ENCODE measurements at regions not wholly inside any gene's neighbourhood (a gene's known extent, or its start where the extent isn't known, plus 50 kb on each side); places are given as distances from the start of the nearest gene placed in this dataset.

DNA sequence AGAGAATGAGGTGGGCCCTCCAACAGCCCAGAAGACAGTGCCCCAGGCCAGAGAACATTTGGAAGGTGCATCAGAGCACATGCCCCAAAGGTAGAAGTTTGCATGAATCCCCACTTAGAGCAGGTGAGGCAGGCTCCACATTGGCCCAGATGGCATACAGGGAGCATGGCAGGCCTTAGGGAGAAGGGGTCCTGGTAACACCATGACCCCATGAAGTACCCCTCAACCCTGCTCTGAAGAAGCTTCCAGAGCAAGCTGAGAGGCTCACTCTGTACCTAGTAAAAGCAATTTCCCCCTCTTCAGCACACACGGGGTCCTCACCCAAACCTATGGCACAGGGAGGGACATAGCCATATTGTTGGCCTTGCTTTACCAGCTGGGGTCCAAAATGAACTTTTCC is 162.6 kb downstream of the BUB3 start:
- TF ChIP-seq CTCF (IDR thresholded peaks at IDR 0.05), result no peak
- no peak for DNase-seq

DNA sequence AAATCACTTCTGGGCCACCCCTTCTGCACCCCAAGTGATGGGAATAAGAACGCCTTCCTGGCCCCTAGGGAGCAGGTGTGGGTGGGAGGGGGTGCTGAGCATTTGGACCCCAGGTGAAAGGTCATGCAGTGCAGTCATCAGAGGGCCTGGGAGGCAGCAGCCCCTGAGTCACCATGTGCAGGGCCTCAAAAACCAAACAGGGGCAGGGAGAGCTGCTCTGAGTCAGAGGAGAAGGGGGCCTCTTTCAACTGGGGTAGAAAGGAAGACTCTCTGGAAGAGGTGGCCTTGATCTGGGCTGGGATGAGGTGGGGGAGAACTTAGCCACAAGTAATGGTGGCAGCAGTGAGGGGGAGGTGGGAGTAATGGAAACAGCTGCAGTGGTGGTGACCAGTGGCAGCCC is 164.3 kb downstream of the BUB3 start:
- intact Hi-C loops (cut with DNase I; ENCODE audit: low total_unique reads), result no loop called here
- Histone ChIP-seq H3K36me3 (no peaks in the 10 kb centered on the region), H3K4me3 (no peak overlapping the region), H3K27ac (no peak overlapping the region), H3K9me3 (no peaks in the 10 kb centered on the region), H3K27me3 (no peaks in the 10 kb centered on the region), H3K4me1 (peaks cover 0 to 9% (median 0%) of the 10 kb centered on the region in 4 donors)
- TF ChIP-seq CTCF (IDR thresholded peaks at IDR 0.05), result no peak
- no peak for DNase-seq

More for the DNA sequence above, 162.6 kb downstream of the BUB3 start:
- H3K4me3 ChIP-seq, result no peak overlapping the region
- H3K27ac ChIP-seq, result no peak overlapping the region
- intact Hi-C loops (cut with DNase I; ENCODE audit: low total_unique reads), result no loop called here
- H3K9me3 ChIP-seq, result no peaks in the 10 kb centered on the region
- no peaks in the 10 kb centered on the region for H3K36me3 ChIP-seq
- H3K27me3 ChIP-seq, result no peaks in the 10 kb centered on the region
- peaks cover 0 to 9% (median 0%) of the 10 kb centered on the region in 4 donors for H3K4me1 ChIP-seq

DNA sequence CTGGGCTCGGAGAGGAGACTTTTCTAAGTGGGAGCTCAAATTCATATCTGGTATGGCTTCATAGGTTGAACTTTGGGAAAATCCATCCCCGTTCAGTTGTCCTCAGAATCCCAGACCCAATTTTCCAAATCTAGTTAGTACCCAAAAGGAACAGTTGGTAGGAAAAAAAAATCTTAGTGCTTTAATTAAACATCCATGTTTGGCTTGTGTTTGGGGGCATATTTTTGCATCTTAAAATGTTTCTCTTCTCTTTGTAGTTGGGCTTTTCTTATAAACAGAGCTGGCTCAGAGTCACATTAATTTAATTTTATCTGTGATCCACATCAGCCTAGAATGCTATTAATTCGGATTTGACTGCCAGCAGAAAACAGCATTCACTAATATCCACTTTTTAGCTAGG is 165.9 kb downstream of the BUB3 start:
- no peak for TF ChIP-seq CTCF (IDR thresholded peaks at IDR 0.05)
- H3K4me3 ChIP-seq, result no peak overlapping the region
- H3K9me3 ChIP-seq, result no peaks in the 10 kb centered on the region
- no peak overlapping the region for H3K27ac ChIP-seq
- H3K36me3 ChIP-seq, result no peaks in the 10 kb centered on the region
- H3K4me1 ChIP-seq, result peaks cover 0 to 6% (median 0%) of the 10 kb centered on the region in 4 donors
- intact Hi-C loops (cut with DNase I; ENCODE audit: low total_unique reads), result no loop called here
- no peaks in the 10 kb centered on the region for H3K27me3 ChIP-seq
- no peak for DNase-seq

DNA sequence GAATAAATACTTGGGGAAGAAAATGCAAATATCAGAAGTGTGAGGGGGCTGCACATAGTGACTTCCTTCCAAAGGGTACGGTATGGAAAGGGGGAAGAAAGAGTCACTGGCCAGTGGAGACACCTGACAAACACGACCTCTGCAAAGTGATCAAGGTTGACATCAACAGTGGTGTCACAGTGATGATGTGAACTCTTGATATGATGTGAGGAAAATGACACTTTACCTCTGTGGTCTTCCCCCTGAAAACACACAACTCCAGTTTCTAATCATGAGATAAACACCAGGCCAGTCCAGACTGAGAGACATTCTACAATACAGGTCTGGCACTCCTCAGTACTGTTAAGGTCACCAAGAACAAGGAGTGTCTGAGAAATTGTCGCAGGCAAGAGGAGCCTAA is 169.7 kb downstream of the BUB3 start:
- Histone ChIP-seq H3K27me3 (no peaks in the 10 kb centered on the region), H3K36me3 (no peaks in the 10 kb centered on the region), H3K9me3 (no peaks in the 10 kb centered on the region), H3K4me1 (no peaks in the 10 kb centered on the region), H3K27ac (no peak overlapping the region), H3K4me3 (no peak overlapping the region)
- intact Hi-C loops (cut with DNase I; ENCODE audit: low total_unique reads), result no loop called here
- no peak for DNase-seq
- no peak for TF ChIP-seq CTCF (IDR thresholded peaks at IDR 0.05)

GRCh38 chr10:123325663-123326190 is 171.5 kb downstream of the BUB3 start:
- Histone ChIP-seq H3K27me3 (no peaks in the 10 kb centered on the region), H3K27ac (no peak overlapping the region), H3K4me1 (no peaks in the 10 kb centered on the region), H3K36me3 (no peaks in the 10 kb centered on the region), H3K9me3 (no peaks in the 10 kb centered on the region), H3K4me3 (no peak overlapping the region)
- no peak for DNase-seq
- intact Hi-C loops (cut with DNase I; ENCODE audit: low total_unique reads), result no loop called here
- TF ChIP-seq CTCF (IDR thresholded peaks at IDR 0.05), result no peak

DNA sequence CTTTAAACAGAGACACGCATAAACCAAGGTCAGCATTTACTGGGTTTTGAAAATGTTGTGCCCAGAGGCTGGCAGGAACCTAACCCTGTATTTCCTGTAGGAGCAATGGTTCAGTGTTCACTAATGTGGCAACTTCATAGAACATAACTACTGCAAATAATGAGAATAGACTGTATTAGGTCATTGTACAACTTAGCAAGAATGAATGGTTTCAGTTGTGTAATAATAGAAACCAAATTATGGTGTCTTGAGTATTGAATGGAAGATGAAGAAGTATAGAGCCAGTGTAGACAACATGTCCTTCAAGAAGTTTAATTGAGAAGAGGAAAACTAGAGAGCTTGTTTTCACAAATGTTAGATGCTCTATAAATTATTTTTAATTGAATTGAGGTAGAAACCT is 172.5 kb downstream of the BUB3 start:
- H3K27me3 ChIP-seq, result no peaks in the 10 kb centered on the region
- no peak for TF ChIP-seq CTCF (IDR thresholded peaks at IDR 0.05)
- no peak overlapping the region for H3K27ac ChIP-seq
- H3K9me3 ChIP-seq, result no peaks in the 10 kb centered on the region
- DNase-seq, result no peak
- intact Hi-C loops (cut with DNase I; ENCODE audit: low total_unique reads), result no loop called here
- H3K4me1 ChIP-seq, result no peaks in the 10 kb centered on the region
- H3K4me3 ChIP-seq, result no peak overlapping the region
- no peaks in the 10 kb centered on the region for H3K36me3 ChIP-seq

All from tibial artery (tissue), 4 donors.